ENCODE measurements at regions not wholly inside any gene's neighbourhood (a gene's known extent, or its start where the extent isn't known, plus 50 kb on each side); places are given as distances from the start of the nearest gene placed in this dataset.

DNA sequence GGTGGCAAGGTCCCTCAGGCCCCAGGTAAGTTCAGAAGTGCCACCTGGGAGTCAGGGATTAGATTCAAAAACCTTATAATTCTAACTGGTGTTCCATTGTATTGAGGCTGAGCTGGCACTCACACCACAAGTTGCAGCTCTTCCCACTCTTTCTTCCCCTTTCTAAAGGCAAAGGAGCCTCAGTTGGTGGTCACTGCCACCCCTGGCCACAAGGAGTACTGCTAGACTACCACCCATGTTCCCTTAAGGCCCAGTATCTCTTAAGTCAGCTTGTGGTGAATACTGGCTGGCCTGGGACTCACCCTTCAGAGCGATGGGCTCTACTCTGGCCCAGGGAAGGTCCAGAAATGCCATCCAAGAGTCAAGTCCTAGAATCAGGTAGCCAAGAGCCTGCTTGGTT, 421.1 kb upstream of the KHDRBS2 start:
- no peak for DNase-seq (ENCODE audit: low read depth)
- in situ Hi-C loops (cut with HindIII; ENCODE audit: low pct_unique_long_range_greater_than_20kb, low sequenced_read_pairs): no loop called here

DNA sequence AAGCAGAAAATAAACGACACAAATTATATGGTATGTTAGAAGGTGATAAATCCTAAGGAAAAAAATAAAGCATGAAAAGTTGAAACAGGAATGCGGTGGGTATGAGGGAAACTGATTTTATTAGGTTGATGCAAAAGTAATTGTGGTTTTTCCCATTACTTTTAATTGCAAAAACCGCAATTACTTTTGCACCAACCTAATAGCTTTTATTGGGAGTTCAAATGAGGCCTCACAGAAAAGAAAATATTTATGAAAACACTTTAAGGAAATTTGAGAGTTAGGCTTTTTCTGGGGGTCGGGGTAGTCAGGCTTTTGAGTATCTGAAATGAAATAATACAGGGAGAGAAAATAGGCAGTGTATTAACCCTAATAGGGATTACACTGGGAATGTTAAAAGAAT, 397.0 kb upstream of the KHDRBS2 start:
- in situ Hi-C loops (cut with HindIII; ENCODE audit: low pct_unique_long_range_greater_than_20kb, low sequenced_read_pairs): no loop called here
- DNase-seq (ENCODE audit: low read depth): no peak

DNA sequence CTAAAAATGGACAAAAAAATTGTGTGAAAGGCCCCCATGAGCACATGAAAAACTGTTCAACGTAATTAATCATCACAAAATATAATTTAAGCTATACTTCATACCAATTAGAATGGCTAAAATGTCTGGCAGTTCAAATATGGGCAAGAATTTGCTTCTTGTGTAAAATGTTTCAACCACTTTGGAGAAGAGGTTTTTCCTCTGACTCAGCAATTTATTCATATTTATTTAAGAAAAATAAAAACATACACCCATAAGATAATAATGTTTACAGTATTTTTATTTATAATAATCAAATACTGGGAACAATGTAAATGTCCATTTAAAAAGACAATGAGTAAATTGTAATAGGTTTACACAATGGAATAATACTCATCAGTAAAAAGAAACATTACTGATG, 395.1 kb upstream of the KHDRBS2 start:
- in situ Hi-C loops (cut with HindIII; ENCODE audit: low pct_unique_long_range_greater_than_20kb, low sequenced_read_pairs): no loop called here
- no peak for DNase-seq (ENCODE audit: low read depth)

DNA sequence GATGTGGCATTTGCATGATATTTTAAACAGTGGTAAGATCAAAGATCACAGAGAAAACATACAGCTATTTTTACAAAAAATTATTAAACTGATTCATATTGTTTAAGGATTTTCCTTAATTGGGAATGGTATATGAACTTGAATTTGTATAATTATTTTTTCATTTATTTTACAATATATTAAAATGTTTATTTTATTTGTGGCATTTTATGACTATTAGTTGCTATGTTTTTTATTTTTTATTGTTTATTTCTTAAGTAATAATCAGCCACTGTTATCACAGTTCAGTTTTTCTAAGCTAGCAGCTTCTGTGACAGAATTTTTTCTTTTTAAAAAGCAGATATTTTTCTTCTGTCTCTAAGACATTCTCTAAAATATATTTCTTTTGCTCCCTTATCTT, 387.0 kb upstream of the KHDRBS2 start:
- in situ Hi-C loops (cut with HindIII; ENCODE audit: low pct_unique_long_range_greater_than_20kb, low sequenced_read_pairs): no loop called here
- no peak for DNase-seq (ENCODE audit: low read depth)

DNA sequence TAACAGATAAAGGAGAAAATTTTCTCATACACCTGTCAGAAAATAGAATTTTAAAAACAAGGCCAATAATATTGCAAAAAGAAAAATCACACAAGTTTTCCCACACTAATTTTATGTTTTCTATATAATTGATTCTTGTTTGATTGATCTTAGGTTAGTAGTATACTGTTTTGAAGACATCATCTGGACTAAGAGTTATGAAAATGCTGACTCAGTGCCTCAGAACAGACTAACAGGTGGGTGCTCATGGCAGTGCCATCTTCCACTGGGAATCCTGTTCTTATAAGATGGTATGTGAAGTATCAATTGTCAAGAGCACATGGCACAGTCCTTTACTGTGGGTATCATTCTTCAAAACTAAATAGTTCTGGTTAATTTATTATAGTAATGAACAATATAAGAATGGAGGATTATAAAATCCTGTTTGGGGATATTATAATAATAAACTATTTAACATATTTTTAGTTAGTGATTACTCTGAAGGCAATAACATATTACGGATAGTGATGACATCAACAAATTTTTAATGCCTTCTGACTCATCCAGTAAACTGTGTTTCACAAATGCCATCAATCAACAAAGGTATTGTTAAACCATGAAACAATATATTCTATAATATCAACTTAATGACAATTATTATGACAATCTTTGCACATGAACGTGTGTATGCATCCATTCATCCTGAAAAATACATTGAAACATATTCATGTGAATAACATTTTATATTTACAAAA, 384.6 kb upstream of the KHDRBS2 start:
- DNase-seq (ENCODE audit: low read depth): no peak
- in situ Hi-C loops (cut with HindIII; ENCODE audit: low pct_unique_long_range_greater_than_20kb, low sequenced_read_pairs): no loop called here

DNA sequence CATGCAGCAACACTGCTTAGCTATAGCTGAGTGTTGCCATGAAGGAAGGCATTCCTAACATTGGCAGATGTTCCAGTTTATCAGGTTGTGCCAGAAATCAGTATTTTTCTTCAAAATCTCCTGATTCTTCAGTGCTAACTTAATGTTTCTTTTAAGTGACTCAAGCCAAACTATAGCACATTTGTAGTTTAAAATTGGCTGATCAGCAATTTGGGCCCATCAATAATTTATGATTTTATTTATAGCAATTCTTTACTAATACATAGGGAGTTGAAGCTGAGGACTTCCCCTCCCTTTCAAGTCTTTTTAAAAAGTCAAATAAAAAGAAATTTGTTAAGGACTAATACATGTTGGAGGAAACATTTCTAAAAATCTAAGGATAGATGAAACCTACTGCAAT, 383.8 kb upstream of the KHDRBS2 start:
- DNase-seq (ENCODE audit: low read depth): no peak
- in situ Hi-C loops (cut with HindIII; ENCODE audit: low pct_unique_long_range_greater_than_20kb, low sequenced_read_pairs): no loop called here

DNA sequence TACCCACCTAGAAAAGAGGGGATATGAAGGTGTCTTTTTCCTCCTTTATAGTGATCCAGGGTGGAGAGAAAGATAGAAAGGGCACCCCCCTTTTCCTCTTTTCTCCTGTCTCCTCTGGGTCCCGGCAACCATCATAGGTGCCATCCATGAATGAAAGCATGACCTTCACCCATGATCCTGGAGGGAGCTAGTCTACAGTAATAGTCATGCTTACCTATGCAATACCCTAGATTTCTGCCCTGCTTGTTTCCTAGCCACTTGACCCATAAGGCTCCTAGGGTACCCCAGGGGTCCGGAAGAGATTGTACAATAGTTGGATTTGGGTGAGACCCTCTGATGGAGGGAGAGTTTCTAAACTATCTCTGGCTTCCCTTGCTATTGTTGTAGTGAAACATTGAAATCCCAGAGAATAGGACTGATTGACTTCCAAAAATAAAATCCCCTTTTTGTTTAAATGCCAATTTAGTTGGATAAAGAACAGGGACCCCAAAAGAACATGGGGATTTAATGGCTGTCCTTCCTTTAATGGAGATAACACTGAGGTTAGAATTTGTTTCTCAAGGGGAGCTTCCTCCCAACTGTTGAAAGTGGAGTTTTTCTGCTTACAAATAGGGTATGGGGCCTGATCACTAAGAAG, 366.8 kb upstream of the KHDRBS2 start:
- DNase-seq (ENCODE audit: low read depth): peak; percentile 10
- in situ Hi-C loops (cut with HindIII; ENCODE audit: low pct_unique_long_range_greater_than_20kb, low sequenced_read_pairs): no loop called here

DNA sequence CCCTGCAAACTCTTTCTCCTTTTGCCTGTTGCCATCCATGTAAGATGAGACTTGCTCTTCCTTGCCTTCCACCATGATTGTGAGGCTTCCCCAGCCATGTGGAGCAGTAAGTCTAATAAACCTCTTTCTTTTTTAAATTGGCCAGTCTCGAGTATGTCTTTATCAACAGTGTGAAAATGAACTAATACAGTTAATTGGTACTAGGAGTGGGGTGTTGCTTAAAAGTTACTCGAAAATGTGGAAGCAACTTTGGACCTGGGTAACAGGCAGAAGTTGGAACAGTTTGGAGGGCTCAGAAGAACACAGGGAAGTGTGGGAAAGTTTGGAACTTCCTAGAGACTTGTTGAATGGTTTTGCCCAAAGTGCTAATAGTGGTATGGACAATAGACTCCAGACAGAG, 359.2 kb upstream of the KHDRBS2 start:
- in situ Hi-C loops (cut with HindIII; ENCODE audit: low pct_unique_long_range_greater_than_20kb, low sequenced_read_pairs): no loop called here

DNA sequence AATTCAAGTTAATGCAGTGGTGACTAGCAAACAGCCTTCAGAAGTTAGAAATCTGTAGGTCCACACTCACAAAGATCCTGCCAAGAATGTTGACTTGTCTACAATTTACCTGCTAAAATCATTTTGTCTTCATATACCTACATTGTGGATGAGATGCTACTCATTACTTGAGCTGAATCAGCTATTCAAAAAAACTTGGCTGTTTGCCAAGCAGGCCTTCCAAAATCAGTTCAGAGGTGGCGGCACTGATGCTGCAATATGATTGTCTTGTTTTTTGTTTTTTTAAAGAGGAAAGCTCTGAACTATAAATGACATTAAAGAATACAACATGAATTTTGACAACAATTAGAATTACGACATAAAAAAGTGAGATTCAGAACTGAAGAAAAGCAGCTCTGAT, 354.7 kb upstream of the KHDRBS2 start:
- DNase-seq (ENCODE audit: low read depth): no peak
- in situ Hi-C loops (cut with HindIII; ENCODE audit: low pct_unique_long_range_greater_than_20kb, low sequenced_read_pairs): no loop called here

More for the DNA sequence above, 359.2 kb upstream of the KHDRBS2 start:
- no peak for DNase-seq (ENCODE audit: low read depth)

DNA sequence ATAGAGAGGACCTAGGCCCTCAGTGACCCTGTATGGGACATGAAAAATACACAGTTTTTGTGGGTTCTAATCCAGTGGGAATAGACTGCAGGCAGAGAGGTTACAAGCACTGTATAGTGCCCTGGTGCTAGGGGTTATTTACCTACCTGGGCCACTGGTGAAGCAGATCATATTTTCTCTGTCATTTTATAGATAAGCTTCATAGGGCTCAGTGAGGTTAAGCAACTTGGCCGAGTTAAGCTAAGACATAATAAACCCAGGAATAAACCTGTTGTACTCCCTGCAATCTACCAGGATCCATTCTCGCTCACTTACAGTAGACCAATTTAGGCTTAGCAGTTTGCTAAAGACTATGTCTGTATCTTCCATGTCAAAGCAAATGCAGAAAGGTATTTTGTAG, 340.6 kb upstream of the KHDRBS2 start:
- in situ Hi-C loops (cut with HindIII; ENCODE audit: low pct_unique_long_range_greater_than_20kb, low sequenced_read_pairs): no loop called here
- DNase-seq (ENCODE audit: low read depth): no peak

DNA sequence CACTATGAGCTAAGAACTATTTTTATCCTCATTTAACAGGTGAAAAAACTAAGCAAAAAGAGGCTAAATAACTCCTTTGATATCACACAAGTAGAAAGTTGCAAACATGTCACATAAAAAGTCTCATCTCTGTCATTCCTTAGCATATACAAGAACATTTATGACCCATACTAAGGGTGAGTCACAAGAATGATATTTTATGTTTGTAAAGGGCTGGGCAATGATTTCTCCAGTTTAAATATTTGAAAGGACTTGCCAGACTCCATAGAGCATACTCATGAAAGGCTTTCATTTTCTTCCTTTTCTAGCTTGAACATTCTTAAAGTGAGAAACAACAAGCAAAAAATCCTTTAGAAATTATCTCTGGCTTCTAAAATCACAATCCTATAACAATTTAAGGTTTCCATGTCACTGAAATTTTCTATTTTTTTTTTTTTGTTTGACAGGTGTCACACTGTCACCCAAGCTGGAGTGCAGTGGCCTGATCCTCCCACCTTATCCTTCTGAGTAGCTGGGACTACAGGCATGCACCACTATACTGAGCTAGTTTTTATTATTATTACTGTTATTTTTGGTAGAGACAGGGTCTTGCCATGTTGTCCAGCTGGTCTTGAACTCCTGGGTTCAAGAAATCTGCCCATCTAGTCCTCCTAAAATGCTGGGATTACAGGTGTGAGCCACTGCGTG, 338.0 kb upstream of the KHDRBS2 start:
- DNase-seq (ENCODE audit: low read depth): no peak

DNA sequence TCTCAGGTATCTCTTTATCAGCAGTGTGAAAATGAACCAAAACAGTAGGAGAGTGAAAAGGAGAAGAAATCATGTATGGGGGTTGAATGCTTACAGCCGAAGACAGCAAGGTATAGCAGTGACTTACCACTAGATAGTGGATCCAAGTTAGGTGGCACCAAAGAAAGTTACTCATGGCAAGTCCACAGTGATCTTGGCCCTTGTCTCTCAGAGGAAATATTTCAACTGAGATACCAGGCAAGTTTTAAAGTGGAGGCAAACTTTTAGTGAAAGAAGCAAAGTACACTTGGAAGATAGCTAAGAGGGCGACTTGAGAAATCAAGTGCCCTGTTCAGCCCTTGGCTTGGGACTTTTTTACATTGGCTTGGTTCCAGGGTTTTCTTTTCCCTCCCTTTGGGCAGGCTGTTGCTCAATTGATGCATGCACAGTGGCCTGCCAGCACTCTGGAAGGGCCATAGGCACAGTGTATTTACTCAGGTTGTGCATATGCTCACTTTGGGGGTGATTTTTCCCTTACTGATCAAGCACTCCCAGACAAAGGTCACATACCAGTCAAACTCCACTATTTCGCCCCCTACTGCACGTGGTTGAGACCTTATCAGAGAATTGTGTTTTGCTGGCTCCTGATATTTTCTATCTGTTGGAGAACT, 329.5 kb upstream of the KHDRBS2 start:
- no peak for DNase-seq (ENCODE audit: low read depth)
- in situ Hi-C loops (cut with HindIII; ENCODE audit: low pct_unique_long_range_greater_than_20kb, low sequenced_read_pairs): no loop called here

More for the DNA sequence above, 338.0 kb upstream of the KHDRBS2 start:
- in situ Hi-C loops (cut with HindIII; ENCODE audit: low pct_unique_long_range_greater_than_20kb, low sequenced_read_pairs): no loop called here

DNA sequence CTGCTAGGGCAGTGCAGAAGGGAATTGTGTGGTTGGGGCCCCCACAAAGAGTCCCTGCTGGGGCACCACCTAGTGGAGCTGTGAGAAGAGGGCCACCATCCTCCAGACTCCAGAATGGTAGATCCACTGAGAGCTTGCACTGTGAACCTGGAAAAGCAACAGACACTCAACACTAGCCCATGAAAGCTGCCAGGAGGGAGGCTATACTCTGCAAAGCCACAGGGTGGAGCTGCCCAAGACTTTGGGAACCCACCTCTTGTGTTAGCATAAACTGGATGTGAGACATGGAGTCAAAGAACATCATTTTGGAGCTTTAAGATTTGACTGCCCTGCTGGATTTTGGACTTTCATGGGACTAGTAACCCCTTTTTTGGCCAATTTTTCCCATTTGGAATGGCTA, 328.4 kb upstream of the KHDRBS2 start:
- in situ Hi-C loops (cut with HindIII; ENCODE audit: low pct_unique_long_range_greater_than_20kb, low sequenced_read_pairs): no loop called here
- no peak for DNase-seq (ENCODE audit: low read depth)

DNA sequence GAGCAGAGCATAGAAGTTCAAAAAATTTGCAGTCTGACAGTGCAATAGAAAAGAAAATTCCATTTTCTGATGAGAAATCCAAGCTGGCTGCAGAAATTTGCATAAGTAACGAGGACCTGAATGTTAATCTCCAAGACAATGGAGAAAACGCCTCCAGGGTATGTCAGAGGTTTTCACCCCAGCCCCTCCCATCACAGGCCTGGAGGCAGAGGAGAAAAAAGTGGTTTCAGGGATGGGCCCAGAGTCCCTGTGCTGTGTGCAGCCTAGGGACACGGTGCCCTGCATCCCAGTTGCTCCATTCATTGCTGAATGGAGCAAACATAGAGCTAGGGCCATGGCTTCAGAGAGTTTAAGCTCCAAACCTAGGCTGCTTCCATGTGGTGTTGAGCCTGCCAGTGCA, 327.9 kb upstream of the KHDRBS2 start:
- DNase-seq (ENCODE audit: low read depth): no peak
- in situ Hi-C loops (cut with HindIII; ENCODE audit: low pct_unique_long_range_greater_than_20kb, low sequenced_read_pairs): no loop called here

DNA sequence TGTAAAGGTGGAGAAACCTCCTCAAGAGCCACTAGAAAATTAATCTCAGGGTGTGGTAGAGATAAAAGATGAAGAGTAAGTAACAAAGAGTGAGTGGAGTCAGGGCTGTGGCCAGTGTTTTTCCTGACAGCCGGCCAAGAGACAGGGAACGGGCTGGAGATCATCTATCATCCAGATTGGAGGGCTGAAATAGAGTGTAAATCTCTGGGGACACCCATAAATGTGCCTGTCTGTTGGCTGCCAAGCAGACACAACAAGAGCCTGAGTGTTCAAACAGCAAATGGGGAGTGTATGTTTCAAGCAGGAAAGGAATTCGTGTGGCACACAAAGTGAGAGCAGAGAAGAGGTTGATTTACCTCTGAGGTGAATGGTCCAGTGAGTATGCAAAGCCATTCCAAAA, 326.4 kb upstream of the KHDRBS2 start:
- no peak for DNase-seq (ENCODE audit: low read depth)
- in situ Hi-C loops (cut with HindIII; ENCODE audit: low pct_unique_long_range_greater_than_20kb, low sequenced_read_pairs): no loop called here

DNA sequence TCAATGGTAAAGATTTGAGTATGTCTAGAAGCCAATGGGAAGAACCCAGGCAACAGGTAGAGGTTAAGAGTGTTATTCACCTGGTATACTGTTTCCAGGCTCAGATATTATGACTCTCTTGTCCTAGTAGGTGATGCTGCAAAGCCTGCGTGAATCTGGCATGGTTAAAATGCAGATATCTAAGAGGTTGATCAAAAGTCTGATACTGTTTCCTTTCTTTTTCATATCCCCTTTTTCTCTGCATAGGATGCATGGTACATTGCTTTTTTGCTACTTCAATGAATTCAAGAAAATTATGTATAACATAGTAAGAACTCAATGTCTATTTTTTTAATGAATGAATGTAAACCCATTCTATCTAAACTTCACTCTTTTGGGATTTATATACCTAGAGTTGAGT, 284.3 kb upstream of the KHDRBS2 start:
- in situ Hi-C loops (cut with HindIII; ENCODE audit: low pct_unique_long_range_greater_than_20kb, low sequenced_read_pairs): no loop called here

DNA sequence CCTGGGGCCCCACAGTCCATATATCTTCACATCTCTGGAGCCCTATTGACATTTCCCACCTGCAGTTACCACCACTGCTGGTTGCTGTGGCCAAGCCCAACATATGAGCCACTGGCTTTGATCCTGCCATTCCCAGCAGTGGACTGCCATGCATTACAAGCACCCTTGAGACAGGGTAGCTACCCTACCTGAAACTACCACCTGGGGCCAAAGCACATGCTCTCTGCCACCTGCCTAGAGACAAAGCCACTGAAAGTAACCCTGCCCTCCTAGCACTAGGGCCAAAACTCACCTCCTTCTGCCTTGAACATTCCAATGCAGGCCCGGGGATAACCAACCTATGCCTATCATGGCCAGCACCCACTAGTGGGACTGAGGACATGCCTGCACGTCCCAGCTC, 255.5 kb upstream of the KHDRBS2 start:
- in situ Hi-C loops (cut with HindIII; ENCODE audit: low pct_unique_long_range_greater_than_20kb, low sequenced_read_pairs): no loop called here
- DNase-seq (ENCODE audit: low read depth): no peak

More for the DNA sequence above, 284.3 kb upstream of the KHDRBS2 start:
- no peak for DNase-seq (ENCODE audit: low read depth)

DNA sequence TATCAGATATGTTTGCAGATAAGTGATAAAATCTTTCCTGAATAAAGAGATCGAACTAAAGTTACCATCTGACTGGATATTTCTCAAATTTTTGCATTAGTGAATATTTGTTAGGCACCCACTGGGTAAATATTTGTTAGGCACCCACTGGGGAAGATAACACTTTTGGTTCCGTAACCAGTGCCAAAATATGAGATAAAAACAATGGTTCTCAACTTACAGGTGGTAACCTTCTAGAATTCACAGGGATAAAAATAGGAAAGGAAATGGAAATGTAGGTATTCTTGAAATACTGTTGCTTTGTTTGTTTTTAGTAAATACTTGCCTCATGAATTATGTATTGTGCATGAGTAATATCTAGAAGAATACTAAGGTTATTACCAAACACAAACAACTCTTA, 245.0 kb upstream of the KHDRBS2 start:
- DNase-seq (ENCODE audit: low read depth): no peak
- in situ Hi-C loops (cut with HindIII; ENCODE audit: low pct_unique_long_range_greater_than_20kb, low sequenced_read_pairs): no loop called here

DNA sequence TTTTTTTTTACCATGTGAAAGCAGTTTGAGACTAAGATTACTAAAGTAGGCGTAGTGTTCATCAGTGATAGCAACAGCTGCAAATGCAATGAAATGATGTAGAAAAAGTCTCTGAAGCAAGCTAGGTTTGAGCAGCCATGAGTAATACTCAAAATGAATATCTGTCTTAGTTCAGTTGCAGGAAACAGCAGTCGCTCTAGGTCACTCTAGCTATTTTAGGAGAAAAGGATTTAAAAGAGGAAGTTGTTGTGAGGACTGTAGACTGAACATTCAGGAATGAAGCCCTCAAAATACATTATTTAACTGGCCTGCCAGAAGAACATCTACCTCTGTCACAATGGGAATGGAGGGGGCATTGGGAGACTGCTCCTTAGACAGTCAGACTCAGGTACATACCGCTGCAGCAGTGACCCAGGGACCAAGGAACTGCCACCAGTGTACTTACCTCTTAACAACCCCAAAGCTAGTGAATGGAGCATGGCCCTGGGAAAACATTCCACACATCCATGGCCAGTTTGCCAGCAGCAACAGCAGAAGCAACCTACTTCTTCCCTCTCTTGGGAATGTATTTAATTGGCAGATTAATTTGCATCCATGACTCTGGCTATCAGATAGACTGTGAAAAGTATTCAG, 243.0 kb upstream of the KHDRBS2 start:
- in situ Hi-C loops (cut with HindIII; ENCODE audit: low pct_unique_long_range_greater_than_20kb, low sequenced_read_pairs): no loop called here

More for the DNA sequence above, 243.0 kb upstream of the KHDRBS2 start:
- no peak for DNase-seq (ENCODE audit: low read depth)

Measured in Caki2 (cell line).